Type B pancreatic cell (in vitro differentiated cells): ENCODE measurements at regions not wholly inside any gene's neighbourhood (a gene's known extent, or its start where the extent isn't known, plus 50 kb on each side); places are given as distances from the start of the nearest gene placed in this dataset.

Source experiments
- DNase-seq: peaks from one replicate; pipeline ENCODE4 v3.0.0; 2021; ENCODE audit warnings: mixed read lengths; ENCODE audit not compliant: unreplicated experiment; ENCODE audit errors: extremely low spot score
- H3K27ac Mint-ChIP-seq: 2 replicates; pipeline ENCODE4 v1.8.0; 2021; ENCODE audit warnings: mild to moderate bottlenecking, mixed read lengths
- H3K27me3 Mint-ChIP-seq: 2 replicates; pipeline ENCODE4 v1.8.0; 2021; ENCODE audit warnings: mixed read lengths
- H3K36me3 Mint-ChIP-seq: 2 replicates; pipeline ENCODE4 v1.8.0; 2021; ENCODE audit warnings: mixed read lengths
- H3K4me1 Mint-ChIP-seq: one replicate; pipeline ENCODE4 v1.8.0; 2021; ENCODE audit warnings: mixed read lengths; ENCODE audit not compliant: unreplicated experiment
- H3K4me3 Mint-ChIP-seq: 2 replicates; pipeline ENCODE4 v1.8.0; 2021; ENCODE audit warnings: mild to moderate bottlenecking, mixed read lengths
- H3K9me3 Mint-ChIP-seq: 2 replicates; pipeline ENCODE4 v1.8.0; 2021; ENCODE audit warnings: mixed read lengths
- TF ChIP-seq, protein P1 (sequence below): fragments of 200-600 bp; sonication (generic); conservative IDR thresholded peaks from 2 replicates; pipeline ENCODE4 v1.5.0; 2021; ENCODE audit warnings: antibody characterized with exemption, mild to moderate bottlenecking

- Mint-ChIP-seq H3K36me3 (no peaks in the 10 kb centered on the region), H3K9me3 (no peaks in the 10 kb centered on the region), H3K4me1 (no peaks in the 10 kb centered on the region), H3K27me3 (no peaks in the 10 kb centered on the region), H3K27ac (no peak overlapping the region), H3K4me3 (no peak overlapping the region)
- TF ChIP-seq, protein P1, sequence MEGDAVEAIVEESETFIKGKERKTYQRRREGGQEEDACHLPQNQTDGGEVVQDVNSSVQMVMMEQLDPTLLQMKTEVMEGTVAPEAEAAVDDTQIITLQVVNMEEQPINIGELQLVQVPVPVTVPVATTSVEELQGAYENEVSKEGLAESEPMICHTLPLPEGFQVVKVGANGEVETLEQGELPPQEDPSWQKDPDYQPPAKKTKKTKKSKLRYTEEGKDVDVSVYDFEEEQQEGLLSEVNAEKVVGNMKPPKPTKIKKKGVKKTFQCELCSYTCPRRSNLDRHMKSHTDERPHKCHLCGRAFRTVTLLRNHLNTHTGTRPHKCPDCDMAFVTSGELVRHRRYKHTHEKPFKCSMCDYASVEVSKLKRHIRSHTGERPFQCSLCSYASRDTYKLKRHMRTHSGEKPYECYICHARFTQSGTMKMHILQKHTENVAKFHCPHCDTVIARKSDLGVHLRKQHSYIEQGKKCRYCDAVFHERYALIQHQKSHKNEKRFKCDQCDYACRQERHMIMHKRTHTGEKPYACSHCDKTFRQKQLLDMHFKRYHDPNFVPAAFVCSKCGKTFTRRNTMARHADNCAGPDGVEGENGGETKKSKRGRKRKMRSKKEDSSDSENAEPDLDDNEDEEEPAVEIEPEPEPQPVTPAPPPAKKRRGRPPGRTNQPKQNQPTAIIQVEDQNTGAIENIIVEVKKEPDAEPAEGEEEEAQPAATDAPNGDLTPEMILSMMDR, result no peak
- no peak for DNase-seq
Measured at GRCh38 chr16:62989480-62989879, 953.2 kb upstream of the CDH8 start.

- TF ChIP-seq, protein P1, result no peak
- Mint-ChIP-seq H3K4me1 (no peaks in the 10 kb centered on the region), H3K27me3 (no peaks in the 10 kb centered on the region), H3K4me3 (no peak overlapping the region), H3K27ac (no peak overlapping the region), H3K9me3 (no peaks in the 10 kb centered on the region), H3K36me3 (no peaks in the 10 kb centered on the region)
- DNase-seq, result no peak
Measured at GRCh38 chr16:62985722-62986121, 949.5 kb upstream of the CDH8 start.

- no peak for DNase-seq
- Mint-ChIP-seq H3K27me3 (no peaks in the 10 kb centered on the region), H3K27ac (no peak overlapping the region)
Measured at GRCh38 chr16:62978451-62978850, 942.2 kb upstream of the CDH8 start.

GRCh38 chr16:62977876-62978275 lies 941.6 kb upstream of the CDH8 start:
- Mint-ChIP-seq H3K4me3 (no peak overlapping the region), H3K36me3 (no peaks in the 10 kb centered on the region), H3K27ac (no peak overlapping the region), H3K27me3 (no peaks in the 10 kb centered on the region), H3K4me1 (no peaks in the 10 kb centered on the region), H3K9me3 (no peaks in the 10 kb centered on the region)
- TF ChIP-seq, protein P1, result no peak
- DNase-seq, result no peak

More at GRCh38 chr16:62978451-62978850, 942.2 kb upstream of the CDH8 start:
- Mint-ChIP-seq H3K36me3 (no peaks in the 10 kb centered on the region), H3K4me1 (no peaks in the 10 kb centered on the region), H3K9me3 (no peaks in the 10 kb centered on the region), H3K4me3 (no peak overlapping the region)
- TF ChIP-seq, protein P1, result no peak

DNA sequence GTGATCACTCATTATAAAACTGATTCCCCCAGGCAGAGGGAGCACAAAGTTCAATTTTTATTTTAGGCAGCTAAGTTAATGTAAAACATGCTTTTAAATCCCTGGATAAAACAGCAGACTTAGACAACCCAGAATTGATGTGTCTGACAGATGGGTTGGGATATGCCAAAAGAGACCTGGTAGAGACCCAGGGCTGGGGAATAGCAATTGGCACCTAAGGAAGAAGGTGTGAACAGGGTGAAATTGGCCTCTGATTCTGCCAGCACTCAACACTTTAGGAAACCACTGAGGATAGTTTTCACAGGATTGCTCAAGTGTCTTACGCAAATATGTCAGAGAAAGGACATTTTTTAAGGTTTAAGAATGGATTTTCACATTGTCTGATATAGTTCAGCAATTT lies 938.2 kb upstream of the CDH8 start:
- TF ChIP-seq, protein P1, result no peak
- Mint-ChIP-seq H3K36me3 (no peaks in the 10 kb centered on the region), H3K4me3 (no peak overlapping the region), H3K27me3 (no peaks in the 10 kb centered on the region), H3K9me3 (no peaks in the 10 kb centered on the region), H3K4me1 (peaks cover 10% of the 10 kb centered on the region), H3K27ac (no peak overlapping the region)
- no peak for DNase-seq

- Mint-ChIP-seq H3K9me3 (no peaks in the 10 kb centered on the region), H3K27ac (no peak overlapping the region), H3K4me1 (peaks cover 10% of the 10 kb centered on the region), H3K4me3 (no peak overlapping the region), H3K36me3 (no peaks in the 10 kb centered on the region), H3K27me3 (no peaks in the 10 kb centered on the region)
- no peak for DNase-seq
- TF ChIP-seq, protein P1, result no peak
Measured at GRCh38 chr16:62970851-62971250, 934.6 kb upstream of the CDH8 start.
